Psoas muscle (tissue), 7 donors: ENCODE measurements at regions not wholly inside any gene's neighbourhood (a gene's known extent, or its start where the extent isn't known, plus 50 kb on each side); places are given as distances from the start of the nearest gene placed in this dataset.

ENCODE experiments used
- ATAC-seq, 4 donors: fragments of 200-7000 bp; cut with Tn5 transposase; one replicate each; pipeline ENCODE4 v1.9.1; 2020; ENCODE audit warnings: moderate library complexity in 3 of 4, mild to moderate bottlenecking in 2 of 4
- DNase-seq, 2 donors: peaks; one replicate each; pipeline ENCODE4 v3.0.0-alpha.2; 2020
- H3K27ac ChIP-seq: fragments of 200-600 bp; one replicate; pipeline ENCODE4 v1.8.0; 2022
- H3K27me3 ChIP-seq, 3 donors: fragments of 200-600 bp in 1 of 3; one replicate each; pipeline versions ENCODE4 v1.6.1 to v1.8.0; 2013 to 2022; ENCODE audit warnings: low read length in 2 of 3, mild to moderate bottlenecking in 2 of 3, moderate library complexity in 1 of 3; ENCODE audit not compliant: insufficient read depth in 3 of 3
- H3K36me3 ChIP-seq, 2 donors: fragments of 200-600 bp in 1 of 2; one replicate each; pipeline versions ENCODE4 v1.6.1 to v1.8.0; 2013 to 2022; ENCODE audit warnings: low read depth in 1 of 2, mild to moderate bottlenecking in 1 of 2, moderate library complexity in 1 of 2; ENCODE audit not compliant: insufficient read depth in 1 of 2
- H3K4me1 ChIP-seq: fragments of 200-600 bp; one replicate; pipeline ENCODE4 v1.8.0; 2022
- H3K4me3 ChIP-seq: fragments of 200-600 bp; one replicate; pipeline ENCODE4 v1.8.0; 2022; ENCODE audit warnings: mild to moderate bottlenecking
- H3K9me3 ChIP-seq: fragments of 200-600 bp; one replicate; pipeline ENCODE4 v1.8.0; 2022
- CTCF ChIP-seq: fragments of 200-600 bp; IDR thresholded peaks from one replicate; pipeline ENCODE4 v1.8.0; 2022; ENCODE audit warnings: antibody characterized with exemption
- WGBS, 3 donors: extraction: QIAGEN DNeasy Blood & Tissue Kit; methylation state at CpG; one replicate each; pipeline versions ENCODE4 v1.1.6 to v1.1.7; 2013; 5-methylcytosine and 5-hydroxymethylcytosine counted together
- intact Hi-C, 2 donors: fragments of 100-400 bp; cut with DNase I; formaldehyde crosslinking; loops; one replicate each; pipeline versions ENCODE4 v1.11.0 to v1.14.2; 2022
- donor health status: healthy with polysubstance abuse.
- donor health status: DM: no; HTN: no; CAD: no; lungs with moderate emphysema.
- donor health status: Bipolar disorder and iron deficiency.
- donor health status: healthy.
- donor health status: DM: yes; HTN: yes; CAD: no.
- donor health status: DM: no; HTN: no; CAD: no.
- donor health status: DM: yes; HTN: yes; CAD: no.

GRCh38 chr4:35252866-35253265 lies 991.4 kb downstream of the ARAP2 start:
- no peaks in the 10 kb centered on the region for H3K27me3 ChIP-seq
- DNase-seq (no peak), ATAC-seq (no peak)
- no peak overlapping the region for H3K27ac ChIP-seq
- WGBS, 3 donors = 79 to 84% (median 81%) methylated on average over 3 of the region's 3 CpGs
- TF ChIP-seq CTCF = no peak
- no peaks in the 10 kb centered on the region for H3K9me3 ChIP-seq
- no peak overlapping the region for H3K4me3 ChIP-seq
- H3K36me3 ChIP-seq = no peaks in the 10 kb centered on the region
- intact Hi-C loops = no loop called here
- no peaks in the 10 kb centered on the region for H3K4me1 ChIP-seq

GRCh38 chr4:35253331-35253730 lies 991.0 kb downstream of the ARAP2 start:
- Histone ChIP-seq H3K4me1 (no peaks in the 10 kb centered on the region), H3K9me3 (no peaks in the 10 kb centered on the region), H3K36me3 (no peaks in the 10 kb centered on the region), H3K27ac (no peak overlapping the region), H3K4me3 (no peak overlapping the region), H3K27me3 (no peaks in the 10 kb centered on the region)
- no peak for TF ChIP-seq CTCF
- intact Hi-C loops = no loop called here
- DNase-seq (no peak), ATAC-seq (no peak)
- 79 to 81% (median 81%) methylated on average over 2 of the region's 2 CpGs for WGBS, 3 donors

GRCh38 chr4:35286434-35286833 lies 957.9 kb downstream of the ARAP2 start:
- Histone ChIP-seq H3K36me3 (no peaks in the 10 kb centered on the region), H3K27ac (no peak overlapping the region), H3K27me3 (no peaks in the 10 kb centered on the region), H3K4me3 (no peak overlapping the region), H3K9me3 (no peaks in the 10 kb centered on the region), H3K4me1 (no peaks in the 10 kb centered on the region)
- ATAC-seq (no peak), DNase-seq (no peak)
- WGBS, 3 donors = 65 to 75% (median 67%) methylated on average over 2 of the region's 2 CpGs
- TF ChIP-seq CTCF = no peak
- intact Hi-C loops = no loop called here

GRCh38 chr4:35300996-35301774 lies 943.1 kb downstream of the ARAP2 start:
- Histone ChIP-seq H3K36me3 (no peaks in the 10 kb centered on the region), H3K27me3 (no peaks in the 10 kb centered on the region), H3K27ac (no peak overlapping the region), H3K4me1 (no peaks in the 10 kb centered on the region), H3K4me3 (no peak overlapping the region), H3K9me3 (no peaks in the 10 kb centered on the region)
- no peak for TF ChIP-seq CTCF
- DNase-seq (no peak), ATAC-seq (no peak)
- intact Hi-C loops = no loop called here
- whole genome bisulfite sequencing, 3 donors = 61 to 63% (median 63%) methylated on average over 11 of the region's 11 CpGs

GRCh38 chr4:35315419-35315818 lies 928.9 kb downstream of the ARAP2 start:
- TF ChIP-seq CTCF = no peak
- Histone ChIP-seq H3K4me3 (no peak overlapping the region), H3K9me3 (no peaks in the 10 kb centered on the region), H3K27me3 (no peaks in the 10 kb centered on the region), H3K27ac (no peak overlapping the region), H3K4me1 (no peaks in the 10 kb centered on the region), H3K36me3 (no peaks in the 10 kb centered on the region)
- intact Hi-C loops = no loop called here
- ATAC-seq (no peak), DNase-seq (no peak)
